DOHH2 (cell line): ENCODE measurements at regions not wholly inside any gene's neighbourhood (a gene's known extent, or its start where the extent isn't known, plus 50 kb on each side); places are given as distances from the start of the nearest gene placed in this dataset.
"Not testable (repeated sequence)": the region's sequence is repeated elsewhere in the genome, so short reads cannot be mapped to it uniquely, and the experiment has no call there.

Experiments
- H3F3A ChIP-seq: fragments of 200-600 bp; sonication (generic), shearing (Covaris generic); 2 replicates; pipeline ENCODE4 v1.6.0; 2016; ENCODE audit warnings: antibody characterized with exemption, mild to moderate bottlenecking; ENCODE audit not compliant: control insufficient read depth, insufficient read depth
- H3K27ac ChIP-seq: fragments of 200-600 bp; sonication (generic); 2 replicates; pipeline ENCODE4 v1.5.1; 2014; ENCODE audit warnings: low read depth, mild to moderate bottlenecking, low read length, moderate library complexity
- H3K27me3 ChIP-seq: fragments of 200-600 bp; sonication (generic); 2 replicates; pipeline ENCODE4 v1.6.1; 2014; ENCODE audit warnings: mild to moderate bottlenecking, low read length, mixed read lengths; ENCODE audit not compliant: control insufficient read depth
- H3K36me3 ChIP-seq: fragments of 200-600 bp; sonication (generic); 2 replicates; pipeline ENCODE4 v1.6.1; 2014; ENCODE audit warnings: mild to moderate bottlenecking, low read length, moderate library complexity, mixed read lengths; ENCODE audit not compliant: control insufficient read depth
- H3K4me1 ChIP-seq: fragments of 200-600 bp; sonication (generic); 2 replicates; pipeline ENCODE4 v1.6.1; 2014; ENCODE audit warnings: mild to moderate bottlenecking, low read length, mixed read lengths; ENCODE audit not compliant: control insufficient read depth
- H3K4me2 ChIP-seq: fragments of 200-600 bp; sonication (generic); 2 replicates; pipeline ENCODE4 v1.6.0; 2014; ENCODE audit warnings: mild to moderate bottlenecking, low read length, moderate library complexity
- H3K4me3 ChIP-seq: fragments of 200-600 bp; sonication (generic); 2 replicates; pipeline ENCODE4 v1.5.1; 2014; ENCODE audit warnings: mild to moderate bottlenecking, low read length, mixed read lengths
- H3K79me2 ChIP-seq: fragments of 200-600 bp; sonication (generic); 2 replicates; pipeline ENCODE4 v1.6.1; 2014; ENCODE audit warnings: mild to moderate bottlenecking, low read length, mixed read lengths; ENCODE audit not compliant: control insufficient read depth
- H3K9me2 ChIP-seq: fragments of 200-600 bp; sonication (generic); replicated peaks from 2 replicates; pipeline ENCODE4 v1.6.1; 2014; ENCODE audit warnings: mild to moderate bottlenecking, low read length, mixed read lengths; ENCODE audit not compliant: control insufficient read depth
- H3K9me3 ChIP-seq: fragments of 200-600 bp; sonication (generic); 2 replicates; pipeline ENCODE4 v1.6.1; 2014; ENCODE audit warnings: antibody characterized with exemption, low read length, mixed read lengths; ENCODE audit not compliant: control insufficient read depth, insufficient read depth
- H4K20me1 ChIP-seq: fragments of 200-600 bp; sonication (generic); 2 replicates; pipeline ENCODE4 v1.6.0; 2014; ENCODE audit warnings: low read depth, mild to moderate bottlenecking, antibody characterized with exemption, low read length, moderate library complexity; ENCODE audit not compliant: control insufficient read depth, insufficient read depth

- not testable (repeated sequence) for H3K79me2 ChIP-seq, H4K20me1 ChIP-seq, H3K4me1 ChIP-seq, H3K36me3 ChIP-seq, H3F3A ChIP-seq, H3K27me3 ChIP-seq, H3K9me3 ChIP-seq, H3K27ac ChIP-seq, H3K9me2 ChIP-seq
- Histone ChIP-seq H3K4me2 (peak overlapping the region; percentile 50), H3K4me3 (peak overlapping the region; percentile 54)
Observed at GRCh38 chr1:149390173-149390926, 84.5 kb upstream of the NBPF19 start.

- not testable (repeated sequence) for H3K27ac ChIP-seq, H3K36me3 ChIP-seq, H3K27me3 ChIP-seq, H3K79me2 ChIP-seq, H3K9me3 ChIP-seq, H3K4me1 ChIP-seq, H3F3A ChIP-seq, H4K20me1 ChIP-seq, H3K9me2 ChIP-seq
- peak overlapping the region; percentile 54 for H3K4me3 ChIP-seq
- H3K4me2 ChIP-seq: peak overlapping the region; percentile 50
Observed at GRCh38 chr1:149390931-149391330, 83.9 kb upstream of the NBPF19 start.

- not testable (repeated sequence) for H3K79me2 ChIP-seq, H4K20me1 ChIP-seq, H3K27me3 ChIP-seq
Observed at GRCh38 chr1:149395802-149396201, 79.0 kb upstream of the NBPF19 start.

GRCh38 chr1:149398527-149398926 lies 76.3 kb upstream of the NBPF19 start:
- H3K9me2 ChIP-seq, H4K20me1 ChIP-seq, H3K36me3 ChIP-seq, H3K4me1 ChIP-seq, H3F3A ChIP-seq, H3K27me3 ChIP-seq, H3K4me2 ChIP-seq, H3K9me3 ChIP-seq, H3K79me2 ChIP-seq, H3K27ac ChIP-seq, H3K4me3 ChIP-seq: not testable (repeated sequence)

More at GRCh38 chr1:149395802-149396201, 79.0 kb upstream of the NBPF19 start:
- H3K4me1 ChIP-seq, H3K36me3 ChIP-seq, H3F3A ChIP-seq, H3K4me2 ChIP-seq, H3K9me3 ChIP-seq, H3K4me3 ChIP-seq, H3K9me2 ChIP-seq, H3K27ac ChIP-seq: not testable (repeated sequence)

GRCh38 chr1:149408404-149408803 lies 66.4 kb upstream of the NBPF19 start:
- not testable (repeated sequence) for H3K4me2 ChIP-seq, H3K4me1 ChIP-seq, H3K9me3 ChIP-seq, H3K27ac ChIP-seq, H3K79me2 ChIP-seq, H3K27me3 ChIP-seq, H3F3A ChIP-seq, H3K4me3 ChIP-seq, H4K20me1 ChIP-seq, H3K36me3 ChIP-seq, H3K9me2 ChIP-seq

- not testable (repeated sequence) for H4K20me1 ChIP-seq, H3K4me1 ChIP-seq, H3K27me3 ChIP-seq, H3K36me3 ChIP-seq, H3K4me3 ChIP-seq, H3K4me2 ChIP-seq, H3K79me2 ChIP-seq, H3K27ac ChIP-seq, H3K9me3 ChIP-seq, H3K9me2 ChIP-seq, H3F3A ChIP-seq
Observed at GRCh38 chr1:149415373-149415772, 59.5 kb upstream of the NBPF19 start.

- H3K27me3 ChIP-seq, H3K27ac ChIP-seq, H3F3A ChIP-seq, H3K36me3 ChIP-seq, H3K4me1 ChIP-seq, H3K79me2 ChIP-seq, H3K4me3 ChIP-seq, H3K4me2 ChIP-seq, H3K9me3 ChIP-seq, H3K9me2 ChIP-seq, H4K20me1 ChIP-seq: not testable (repeated sequence)
Observed at GRCh38 chr1:149418782-149419181, 56.1 kb upstream of the NBPF19 start.

- not testable (repeated sequence) for H3K4me2 ChIP-seq, H3K9me3 ChIP-seq
Observed at GRCh38 chr1:149423122-149423521, 51.7 kb upstream of the NBPF19 start.

More at GRCh38 chr1:149423122-149423521, 51.7 kb upstream of the NBPF19 start:
- H3F3A ChIP-seq, H3K4me1 ChIP-seq, H3K79me2 ChIP-seq, H3K27ac ChIP-seq, H3K36me3 ChIP-seq, H3K27me3 ChIP-seq, H3K4me3 ChIP-seq, H3K9me2 ChIP-seq, H4K20me1 ChIP-seq: not testable (repeated sequence)
